ENCODE measurements at regions not wholly inside any gene's neighbourhood (a gene's known extent, or its start where the extent isn't known, plus 50 kb on each side); places are given as distances from the start of the nearest gene placed in this dataset.
"Not testable (repeated sequence)": the region's sequence is repeated elsewhere in the genome, so short reads cannot be mapped to it uniquely, and the experiment has no call there.

GRCh38 chr7:120059641-120060040, 213.3 kb upstream of the KCND2 start:
- DNase-seq = no peak

- no peak for DNase-seq
Observed at GRCh38 chr7:120060281-120060680, 212.7 kb upstream of the KCND2 start.

DNA sequence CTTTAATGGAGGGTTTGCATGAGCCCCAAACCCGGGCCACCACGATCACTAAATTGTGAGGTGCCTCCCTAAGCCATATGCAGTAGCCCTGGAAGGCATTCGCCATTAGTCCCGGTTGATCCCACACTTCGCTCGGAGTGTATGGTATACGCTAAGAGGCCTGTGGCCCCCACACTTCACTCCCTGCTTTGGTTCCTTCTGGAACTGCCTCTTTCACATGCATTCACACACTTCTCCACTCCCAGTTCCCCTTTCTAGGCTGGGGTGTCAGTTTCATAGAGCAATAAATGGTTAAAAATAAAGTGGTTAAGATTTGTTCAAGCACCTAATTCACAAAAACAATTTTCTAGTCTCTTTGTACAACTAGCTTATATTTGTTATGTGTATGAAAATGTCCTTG, 212.1 kb upstream of the KCND2 start:
- no peak for DNase-seq

- no peak for DNase-seq
Observed at GRCh38 chr7:120064565-120064964, 208.4 kb upstream of the KCND2 start.

DNA sequence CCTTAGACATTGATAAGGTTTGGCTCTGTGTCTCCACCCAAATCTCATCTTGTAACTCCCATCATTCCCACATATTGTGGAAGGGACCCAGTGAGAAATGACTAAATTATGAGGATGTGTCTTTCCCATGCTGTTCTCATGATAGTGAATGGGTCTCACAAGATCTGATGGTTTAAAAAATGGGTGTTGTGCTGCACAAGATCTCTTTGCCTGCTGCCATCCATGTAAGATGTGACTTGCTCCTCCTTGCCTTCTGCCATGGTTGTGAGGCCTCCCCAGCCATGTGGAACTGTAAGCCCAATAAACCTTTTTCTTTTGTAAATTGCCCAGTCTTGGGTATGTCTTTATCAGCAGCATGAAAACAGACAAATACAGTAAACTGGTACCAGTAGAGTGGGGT, 206.1 kb upstream of the KCND2 start:
- not testable (repeated sequence) for DNase-seq

DNA sequence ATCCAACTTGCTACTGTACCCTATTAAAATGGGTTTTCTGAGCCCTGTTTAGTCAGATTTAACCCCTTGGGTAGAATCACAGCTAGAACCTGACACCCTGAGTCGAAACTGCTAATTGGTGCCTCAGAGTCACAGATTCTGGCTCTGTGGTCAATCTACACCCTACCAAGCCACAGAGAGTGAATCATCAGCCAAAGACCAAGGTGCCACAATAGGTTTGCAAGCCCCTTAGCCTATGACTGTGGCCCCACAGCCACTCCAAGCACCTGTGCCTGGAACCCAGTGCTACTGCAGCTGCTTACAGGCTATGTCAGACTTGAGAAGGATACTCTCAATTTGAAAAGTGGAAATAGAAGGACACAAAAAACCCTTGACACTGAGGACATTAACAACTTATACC, 202.8 kb upstream of the KCND2 start:
- no peak for DNase-seq

DNA sequence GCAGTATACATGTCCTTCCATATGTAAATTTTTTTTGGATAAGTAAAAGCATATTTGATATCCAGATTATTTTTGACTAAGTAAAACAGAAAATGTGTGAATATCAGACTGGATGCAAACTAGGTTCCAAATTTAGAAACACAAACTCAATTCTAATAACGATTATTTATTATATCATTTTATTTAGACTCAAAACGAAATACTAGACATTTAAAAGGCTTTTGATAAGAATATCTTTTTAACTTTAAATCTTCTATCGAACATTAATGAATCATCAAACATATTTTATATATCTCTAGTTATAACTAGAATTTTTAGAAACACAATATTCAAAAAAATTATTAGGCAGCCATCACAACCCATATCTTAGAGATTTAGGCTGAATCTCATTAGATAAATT, 195.2 kb upstream of the KCND2 start:
- DNase-seq = no peak

- no peak for DNase-seq
Observed at GRCh38 chr7:120079022-120079421, 194.0 kb upstream of the KCND2 start.

GRCh38 chr7:120079704-120080103, 193.3 kb upstream of the KCND2 start:
- DNase-seq = no peak

DNA sequence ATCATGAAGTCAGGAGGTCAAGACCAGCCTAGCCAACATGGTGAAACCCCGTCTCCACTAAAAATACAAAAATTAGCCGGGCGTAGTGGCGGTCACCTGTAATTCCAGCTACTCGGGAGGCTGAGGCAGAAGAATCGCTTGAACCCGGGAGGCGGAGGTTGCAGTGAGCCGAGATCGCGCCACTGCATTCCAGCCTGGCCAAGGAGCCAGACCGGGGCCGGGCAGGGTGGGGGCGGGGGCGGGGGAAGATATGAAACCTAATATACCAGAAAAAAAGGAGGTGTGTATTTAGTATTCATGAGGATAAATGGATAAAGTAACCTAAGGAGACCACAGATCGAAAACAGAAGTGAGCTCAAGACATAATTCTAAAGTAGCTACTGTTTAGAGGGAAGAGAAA, 186.5 kb upstream of the KCND2 start:
- not testable (repeated sequence) for DNase-seq

DNA sequence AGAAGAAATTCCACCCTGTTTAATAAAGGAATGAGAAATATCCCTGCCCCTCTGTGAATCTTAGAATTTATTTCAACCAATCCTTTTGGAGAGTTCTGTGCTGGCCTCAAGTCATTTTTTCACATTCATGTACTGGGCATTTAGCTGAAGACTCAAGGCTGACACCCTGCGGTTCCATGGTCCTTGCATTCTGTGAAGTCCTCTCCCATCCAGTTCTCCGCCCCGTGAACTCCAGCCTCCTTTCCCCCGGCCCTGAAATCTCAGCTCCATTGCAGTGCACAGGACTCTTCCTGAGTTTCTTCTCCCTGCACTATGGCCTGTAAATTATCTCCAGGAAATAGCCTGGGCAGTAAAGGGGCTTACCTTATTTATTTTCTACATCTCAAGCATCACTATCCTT, 183.0 kb upstream of the KCND2 start:
- DNase-seq = no peak

DNA sequence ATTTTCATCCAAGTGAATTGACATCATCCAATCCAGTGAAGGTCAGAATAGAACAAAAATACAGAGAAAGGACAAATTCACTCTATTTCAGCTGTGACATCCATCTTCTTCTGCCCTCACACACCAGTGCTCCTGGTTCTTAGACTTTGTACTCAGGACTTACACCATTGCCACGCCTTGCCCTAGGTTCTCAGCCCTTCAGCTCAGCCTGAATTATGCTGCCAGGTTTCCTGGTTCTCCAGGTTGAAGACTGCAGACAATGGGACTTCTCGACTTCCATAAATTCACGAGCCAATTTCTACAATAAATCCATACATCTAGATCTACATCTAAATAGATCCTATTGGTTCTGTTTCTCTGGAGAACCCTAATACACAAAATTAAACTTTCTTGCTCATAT, 181.2 kb upstream of the KCND2 start:
- DNase-seq = no peak

DNA sequence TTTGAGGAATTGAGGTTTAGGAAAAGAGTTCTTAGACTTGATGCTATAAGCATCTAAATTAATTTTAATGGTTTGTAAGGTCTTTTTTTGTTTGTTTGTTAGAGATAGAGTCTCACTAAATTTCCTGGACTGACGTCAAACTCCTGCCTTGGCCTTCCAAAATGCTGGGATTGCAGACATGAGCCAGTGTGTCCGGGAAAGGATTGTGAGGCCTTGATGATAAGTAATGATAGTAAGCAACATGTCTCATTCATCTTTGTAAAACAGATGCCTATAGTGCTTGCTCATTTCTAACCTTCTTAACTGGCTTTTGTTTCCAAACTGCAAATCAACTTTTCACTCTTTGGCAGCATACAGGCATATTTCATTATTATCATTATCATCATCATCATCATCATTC, 176.0 kb upstream of the KCND2 start:
- no peak for DNase-seq

- DNase-seq = no peak
Observed at GRCh38 chr7:120097774-120098173, 175.2 kb upstream of the KCND2 start.

DNA sequence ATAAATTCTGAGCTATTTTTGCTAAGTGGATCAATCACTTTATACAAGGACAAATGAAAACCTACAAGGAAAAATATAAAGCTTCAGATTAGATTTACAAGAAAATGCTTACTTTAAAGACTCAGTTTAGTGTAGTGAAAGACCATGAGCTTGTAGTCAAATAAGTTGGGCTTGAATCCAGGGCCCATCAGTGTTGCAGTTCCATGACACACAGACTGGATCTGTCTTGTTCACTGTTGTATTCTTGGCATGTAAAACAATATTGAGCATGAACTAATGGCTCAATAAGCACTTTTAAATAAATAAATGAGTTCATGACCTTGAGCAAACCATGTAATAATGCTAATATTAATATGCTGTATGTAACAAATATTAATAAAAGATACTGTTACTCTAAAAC, 164.6 kb upstream of the KCND2 start:
- DNase-seq = no peak

DNA sequence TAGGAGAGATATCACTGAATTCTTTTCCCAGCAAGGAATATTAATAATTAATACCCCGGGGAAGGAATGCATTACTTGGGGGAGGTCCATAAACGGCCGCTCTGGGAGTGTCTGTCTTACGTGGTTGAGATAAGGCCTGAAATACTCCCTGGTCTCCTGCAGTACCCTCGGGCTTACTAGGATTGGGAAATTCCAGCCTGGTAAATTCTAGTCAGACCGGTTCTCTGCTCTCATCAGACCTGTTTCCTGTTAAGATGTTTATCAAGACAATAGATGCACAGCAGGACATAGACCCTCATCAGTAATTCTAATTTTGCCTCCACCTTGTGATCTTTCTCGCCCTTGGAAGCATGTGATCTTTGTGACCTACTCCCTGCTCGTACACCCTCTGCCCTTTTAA, 162.8 kb upstream of the KCND2 start:
- no peak for DNase-seq

GRCh38 chr7:120114626-120115025, 158.3 kb upstream of the KCND2 start:
- DNase-seq = no peak

DNA sequence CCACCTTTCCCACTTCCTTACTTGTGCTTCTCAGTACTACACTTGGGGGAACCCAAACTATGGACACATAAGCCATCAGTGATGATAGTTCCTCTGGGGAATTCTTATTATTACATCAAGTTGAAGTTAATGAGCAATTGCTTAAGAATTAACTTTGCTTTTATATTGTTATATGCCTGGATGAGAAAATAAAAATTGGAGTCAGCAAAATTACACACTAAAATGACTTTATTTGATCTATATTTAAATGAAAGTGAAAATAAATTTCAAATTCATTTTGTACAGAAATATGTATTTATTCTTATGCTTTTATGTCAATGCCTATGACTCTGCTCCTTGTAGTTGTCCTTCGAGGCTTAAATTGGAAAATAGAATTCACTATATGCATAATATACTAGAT, 149.4 kb upstream of the KCND2 start:
- DNase-seq = no peak

GRCh38 chr7:120131096-120131839, 141.7 kb upstream of the KCND2 start:
- DNase-seq = no peak

- no peak for DNase-seq
Observed at GRCh38 chr7:120138497-120138896, 134.5 kb upstream of the KCND2 start.

- no peak for DNase-seq
Observed at GRCh38 chr7:120156476-120156875, 116.5 kb upstream of the KCND2 start.

DNA sequence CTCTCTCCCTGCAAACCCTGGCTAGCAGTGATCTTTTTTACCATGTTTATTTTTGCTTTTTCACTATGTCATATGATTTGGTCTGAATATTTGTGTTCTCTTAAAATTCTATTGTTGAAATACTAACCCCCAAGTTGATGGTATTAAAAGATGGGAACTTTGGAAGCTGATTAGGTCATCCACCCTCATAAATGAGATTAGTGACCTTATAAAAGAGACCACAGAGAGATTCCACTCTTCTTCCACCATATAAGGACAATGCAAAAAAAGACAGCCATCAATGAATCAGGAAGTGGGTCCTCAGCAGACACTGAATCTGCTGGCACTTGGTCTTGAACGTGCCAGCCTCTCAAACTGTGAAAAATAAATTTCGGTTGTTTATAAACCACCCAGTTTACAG, 112.8 kb upstream of the KCND2 start:
- no peak for DNase-seq

DNA sequence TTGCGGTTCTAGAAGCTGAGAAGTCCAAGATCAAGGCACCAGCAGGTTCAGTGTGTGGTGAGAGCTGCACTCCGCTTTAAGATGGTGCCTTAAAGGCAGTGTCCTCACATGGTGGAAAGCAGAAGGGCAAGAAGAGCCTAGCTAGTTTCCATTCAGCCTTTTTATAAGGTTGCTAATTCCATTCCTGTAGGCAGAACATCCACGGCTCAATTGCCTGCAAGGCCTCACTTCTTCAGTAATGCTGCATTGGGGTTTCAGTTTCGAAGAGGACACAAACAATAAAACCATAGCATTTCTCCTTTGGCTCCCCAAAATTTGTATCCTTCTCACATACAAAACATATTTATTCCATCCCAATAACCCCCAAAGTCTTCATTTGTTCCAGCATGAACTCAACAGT, 109.5 kb upstream of the KCND2 start:
- no peak for DNase-seq

DNA sequence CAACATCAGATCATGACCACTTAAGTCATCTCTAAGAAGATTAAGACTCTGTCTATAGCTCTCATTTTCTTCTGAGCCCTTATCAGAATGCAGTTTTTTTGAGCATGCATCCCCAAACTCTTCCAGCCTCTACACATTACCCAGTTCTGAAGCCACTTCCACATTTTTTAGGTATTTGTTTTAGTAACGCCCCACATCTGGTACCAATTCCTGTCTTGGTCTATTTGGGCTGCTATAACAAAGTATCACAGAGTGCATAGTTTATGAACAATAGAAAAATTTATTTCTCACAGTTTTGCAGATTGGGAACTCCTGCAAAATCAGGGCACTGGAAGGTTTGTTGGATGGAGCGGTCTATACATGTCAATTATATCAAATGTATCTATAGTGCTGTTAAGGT, 107.7 kb upstream of the KCND2 start:
- no peak for DNase-seq
